ENCODE measurements at regions not wholly inside any gene's neighbourhood (a gene's known extent, or its start where the extent isn't known, plus 50 kb on each side); places are given as distances from the start of the nearest gene placed in this dataset.
"Not testable (repeated sequence)": the region's sequence is repeated elsewhere in the genome, so short reads cannot be mapped to it uniquely, and the experiment has no call there.

DNA sequence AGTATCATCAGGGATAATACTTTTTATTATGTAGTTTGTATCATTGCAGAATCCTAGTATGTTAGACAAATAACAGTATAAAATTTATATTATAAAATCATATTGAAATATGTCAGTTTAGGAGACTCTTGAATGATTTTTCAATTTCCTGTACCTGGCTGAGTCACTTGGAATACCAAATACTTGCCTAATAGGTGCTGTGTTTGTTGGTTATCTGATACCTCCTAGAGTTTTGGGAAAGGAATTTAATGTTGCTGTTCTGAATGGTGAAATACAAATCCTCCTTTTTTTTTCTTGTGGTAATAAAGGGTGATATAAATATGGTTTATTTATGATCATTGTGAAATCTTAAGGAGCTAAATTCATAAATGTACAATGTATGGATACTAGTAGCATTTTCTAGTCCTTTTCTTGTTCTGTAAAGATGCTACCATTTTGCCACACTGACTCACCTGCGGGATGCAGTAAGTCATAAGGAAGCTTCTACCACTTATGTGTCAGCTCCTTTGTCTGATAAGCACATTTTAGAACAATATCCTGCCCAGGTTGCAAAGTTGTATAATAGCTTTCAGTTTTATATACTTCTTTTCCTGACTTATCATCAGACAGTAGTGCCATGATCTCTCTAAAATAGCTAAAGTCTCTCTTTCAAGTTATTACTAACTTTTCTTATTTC, 465.5 kb downstream of the XIRP2 start:
- DNase-seq, result no peak

DNA sequence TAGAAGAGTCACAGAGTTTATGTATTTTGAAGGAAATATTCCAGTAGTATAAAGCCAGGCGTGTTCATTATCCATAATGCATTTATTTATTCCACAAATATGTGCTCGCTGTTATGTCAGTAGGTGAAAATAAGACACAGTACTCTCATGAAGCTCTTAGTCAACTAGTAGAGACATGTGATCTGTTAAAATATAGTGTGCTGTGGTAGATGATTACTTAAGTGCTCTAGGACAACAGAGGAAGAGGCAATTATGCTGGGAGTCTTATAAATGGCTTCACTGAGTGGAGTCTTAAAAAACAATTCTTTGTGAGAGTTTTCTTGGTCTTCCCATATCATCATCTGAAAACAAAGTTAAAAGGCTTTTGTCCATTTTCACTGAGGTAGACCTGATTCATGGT, 457.3 kb downstream of the XIRP2 start:
- DNase-seq, result no peak

DNA sequence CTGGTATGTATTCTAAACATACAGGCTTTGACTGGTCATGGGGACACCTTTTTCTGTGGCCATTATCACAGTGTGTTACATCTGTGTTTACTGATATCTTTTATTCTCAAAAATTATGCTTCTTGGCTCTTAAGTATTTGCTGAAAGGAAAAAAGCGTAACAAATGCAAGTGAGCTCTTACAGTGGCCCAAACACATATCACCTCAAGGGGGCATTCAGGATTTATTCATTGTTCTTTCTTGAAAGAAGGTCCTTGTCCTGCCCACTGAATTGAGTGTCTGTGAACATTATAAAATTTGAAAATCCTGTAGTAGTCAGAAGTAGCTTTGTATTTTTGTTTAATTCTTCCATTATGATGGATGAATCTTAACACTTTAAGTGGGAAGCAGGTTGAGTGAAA, 454.5 kb downstream of the XIRP2 start:
- peak in 1 of 2 donors; percentile 2 for DNase-seq

DNA sequence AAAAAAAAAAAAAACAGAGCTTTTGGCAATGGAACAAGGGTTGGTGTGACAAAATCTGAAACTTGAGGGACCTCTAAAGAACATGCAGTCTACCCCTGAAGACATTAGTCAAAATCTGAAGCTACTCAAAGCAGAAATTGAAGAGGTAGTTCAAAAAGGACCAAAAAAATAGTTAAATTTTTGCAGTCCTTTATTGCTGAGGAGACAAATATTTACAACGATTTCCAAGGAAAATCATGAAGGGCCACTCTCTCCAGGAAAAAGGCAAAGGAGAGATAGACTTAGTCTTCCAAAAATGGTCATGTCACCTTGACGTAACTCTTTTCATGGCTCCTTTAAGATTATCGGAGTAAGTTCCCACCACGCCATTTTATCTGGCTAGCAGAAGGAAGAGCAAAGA, 452.0 kb downstream of the XIRP2 start:
- DNase-seq, result no peak

DNA sequence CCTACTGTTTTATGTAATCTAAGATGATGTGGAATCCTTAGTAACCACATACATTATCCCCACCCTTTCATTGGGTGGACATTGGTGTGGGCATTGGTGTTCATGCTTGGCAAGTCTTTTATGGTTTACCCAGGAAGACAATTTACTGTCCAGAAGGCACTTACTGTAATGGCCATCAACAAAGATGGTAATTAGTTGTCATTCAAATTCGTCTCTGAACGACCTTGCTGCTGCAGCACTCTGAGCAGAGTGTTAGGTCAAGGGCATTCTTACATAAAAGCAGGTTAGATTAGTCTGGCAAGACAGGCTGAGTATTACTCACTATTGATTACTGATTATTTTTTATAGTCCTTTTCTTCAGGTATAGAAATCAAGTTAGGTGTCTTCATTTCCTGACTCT, 447.9 kb downstream of the XIRP2 start:
- DNase-seq, result no peak

DNA sequence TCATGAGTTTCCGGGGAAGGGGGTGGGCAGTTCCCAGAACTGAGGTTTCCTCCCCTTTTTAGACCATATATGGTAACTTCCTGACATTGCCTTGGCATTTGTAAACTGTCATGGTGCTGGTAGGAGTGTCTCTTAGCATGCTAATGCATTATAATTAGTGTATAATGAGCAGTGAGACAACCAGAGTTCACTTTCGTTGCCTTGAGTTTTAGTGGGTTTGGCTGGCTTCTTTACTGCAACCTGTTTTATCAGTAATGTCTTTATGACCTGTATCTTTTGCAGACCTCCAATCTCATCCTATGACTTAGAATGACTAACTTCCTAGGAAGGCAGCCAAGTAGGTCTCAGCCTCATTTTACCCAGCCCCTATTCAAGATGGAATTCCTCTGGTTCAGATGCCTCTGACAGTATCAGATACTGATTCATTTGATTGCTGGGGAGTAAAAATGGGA, 447.3 kb downstream of the XIRP2 start:
- no peak for DNase-seq

DNA sequence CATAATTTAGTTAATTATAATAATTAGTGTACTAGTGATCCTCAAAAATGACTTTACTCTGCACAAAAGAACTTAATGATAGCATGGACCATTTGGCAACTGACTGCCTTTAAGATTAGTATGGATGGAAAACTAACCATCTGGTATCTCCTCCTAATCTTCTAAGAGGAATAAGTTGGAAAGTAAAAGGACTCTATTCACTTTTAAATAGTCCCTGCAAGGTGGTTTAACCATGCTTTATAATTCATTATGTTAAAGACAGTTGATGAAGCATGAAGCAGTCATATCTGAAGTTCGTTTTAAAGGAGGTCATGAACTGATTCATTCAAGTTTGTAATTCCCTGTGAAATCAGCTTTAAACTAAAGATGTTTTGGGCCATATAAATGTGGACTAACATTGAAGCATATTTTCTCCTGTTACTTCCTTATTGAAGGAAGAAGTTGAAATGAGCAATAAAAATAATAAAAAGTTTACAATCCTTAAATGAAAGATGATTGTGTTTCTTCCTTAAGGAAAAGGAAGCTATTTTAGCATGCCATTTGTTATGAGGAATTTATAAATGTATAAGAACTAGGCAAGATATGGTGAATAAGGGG, 446.0 kb downstream of the XIRP2 start:
- DNase-seq, result no peak

DNA sequence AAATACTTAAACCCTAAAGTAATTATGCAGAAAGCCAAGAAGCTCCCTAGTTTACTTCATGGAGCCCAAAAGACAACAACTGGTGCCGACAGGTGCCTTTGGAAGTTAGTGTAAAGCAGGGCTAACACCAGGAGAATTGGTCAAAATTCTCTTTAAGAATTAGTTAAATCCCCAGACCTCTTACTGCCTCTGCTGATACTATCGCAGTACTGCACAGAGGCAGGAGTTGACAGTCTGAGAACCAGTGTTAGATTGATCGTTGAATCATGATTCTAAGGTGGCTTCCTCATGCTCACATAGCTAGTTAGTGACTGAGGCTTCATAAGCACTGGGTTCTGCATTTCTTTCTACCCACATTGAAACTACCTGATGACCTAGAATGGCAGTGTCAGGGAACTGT, 445.0 kb downstream of the XIRP2 start:
- DNase-seq, result no peak

DNA sequence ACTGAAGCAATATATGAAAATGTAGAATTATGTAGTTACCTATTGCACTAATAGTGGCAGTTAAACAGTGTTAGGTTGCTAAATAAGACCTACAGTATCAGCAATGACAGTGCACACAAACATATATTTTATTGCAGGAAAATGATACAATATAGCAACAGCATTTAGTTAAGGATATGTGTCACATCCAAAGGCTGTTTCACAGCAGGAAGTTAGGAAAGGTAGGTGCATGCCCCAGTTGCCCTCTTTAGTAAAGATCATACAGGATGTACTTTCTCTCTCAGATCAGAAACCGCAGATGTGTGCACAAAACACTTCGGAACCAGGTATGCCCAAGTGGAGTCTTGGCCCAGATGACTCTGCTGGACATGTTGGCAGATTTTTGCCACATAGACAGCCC, 444.1 kb downstream of the XIRP2 start:
- no peak for DNase-seq

- no peak for DNase-seq
These were observed 443.5 kb downstream of the XIRP2 start for GRCh38 chr2:167331636-167332232.

GRCh38 chr2:167328808-167329207, 440.5 kb downstream of the XIRP2 start:
- DNase-seq, result not testable (repeated sequence)

DNA sequence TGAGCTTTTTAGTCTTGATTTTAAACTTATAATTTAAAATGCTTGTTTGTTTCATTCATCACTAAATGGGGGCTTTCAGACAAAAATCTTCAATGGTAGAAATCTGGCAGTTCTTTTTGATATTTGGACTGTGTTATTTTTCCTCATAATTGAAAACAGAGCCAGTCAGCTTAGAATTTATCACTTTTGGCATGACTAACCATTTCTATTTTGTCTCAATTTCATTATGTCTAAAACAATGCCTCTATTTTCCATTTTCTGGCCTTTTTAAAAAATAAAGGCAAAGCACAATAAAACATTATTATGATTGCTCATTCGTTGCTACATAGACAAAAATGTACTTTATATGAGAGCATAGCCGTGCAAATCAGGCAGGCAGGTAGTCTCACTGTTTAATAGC, 434.5 kb downstream of the XIRP2 start:
- DNase-seq, result no peak

GRCh38 chr2:167318581-167318980, 430.3 kb downstream of the XIRP2 start:
- no peak for DNase-seq

- DNase-seq, result no peak
These were observed 422.2 kb downstream of the XIRP2 start for GRCh38 chr2:167310442-167310841.
